ENCODE measurements at regions not wholly inside any gene's neighbourhood (a gene's known extent, or its start where the extent isn't known, plus 50 kb on each side); places are given as distances from the start of the nearest gene placed in this dataset.

GRCh38 chr1:81703756-81704463 lies 96.8 kb upstream of the ADGRL2 start:
- no peak overlapping the region for H3K4me3 Mint-ChIP-seq
- no peaks in the 10 kb centered on the region for H3K27me3 ChIP-seq (ENCODE audit: control insufficient read depth, insufficient read depth, low read length, poor library complexity, severe bottlenecking)
- H3K36me3 ChIP-seq (ENCODE audit: control insufficient read depth, insufficient read depth, low read length), result no peaks in the 10 kb centered on the region
- TF ChIP-seq CTCF (conservative IDR thresholded peaks at IDR 0.05), result no peak
- peak; percentile 43 for DNase-seq
- WGBS, 2 experiments (ENCODE audit: insufficient coverage in 1 of 2, insufficient read length in 1 of 2), result 93 to 97% methylated on average over 4 of the region's 5 CpGs
- H3K27ac Mint-ChIP-seq, result no peak overlapping the region
- peaks cover 15% of the 10 kb centered on the region for H3K4me1 Mint-ChIP-seq
- H3K27me3 Mint-ChIP-seq (ENCODE audit: insufficient read depth), result no peaks in the 10 kb centered on the region
- H3K4me1 ChIP-seq (ENCODE audit: control insufficient read depth, insufficient read depth, low read length), result peaks cover 4% of the 10 kb centered on the region
- no peak overlapping the region for H3K4me3 ChIP-seq (ENCODE audit: low read length)
- H3K36me3 Mint-ChIP-seq (ENCODE audit: low read depth), result no peaks in the 10 kb centered on the region
- no peaks in the 10 kb centered on the region for H3K9me3 ChIP-seq (ENCODE audit: control insufficient read depth, low read length)
- no peak overlapping the region for H3K27ac ChIP-seq (ENCODE audit: low read depth, low read length)
- no peak overlapping the region for H3K9ac ChIP-seq (ENCODE audit: extremely low read depth, low read length, poor library complexity, severe bottlenecking)
- H3K9me3 Mint-ChIP-seq, result no peaks in the 10 kb centered on the region

GRCh38 chr1:81703391-81703755 lies 97.4 kb upstream of the ADGRL2 start:
- DNase-seq, result no peak
- Mint-ChIP-seq H3K27me3 (ENCODE audit: insufficient read depth) (no peaks in the 10 kb centered on the region), H3K4me1 (peaks cover 15% of the 10 kb centered on the region), H3K9me3 (no peaks in the 10 kb centered on the region), H3K4me3 (no peak overlapping the region), H3K36me3 (ENCODE audit: low read depth) (no peaks in the 10 kb centered on the region), H3K27ac (no peak overlapping the region)
- no peak for TF ChIP-seq CTCF (conservative IDR thresholded peaks at IDR 0.05)
- Histone ChIP-seq H3K4me1 (ENCODE audit: control insufficient read depth, insufficient read depth, low read length) (peaks cover 4% of the 10 kb centered on the region), H3K27ac (ENCODE audit: low read depth, low read length) (no peak overlapping the region), H3K36me3 (ENCODE audit: control insufficient read depth, insufficient read depth, low read length) (no peaks in the 10 kb centered on the region), H3K27me3 (ENCODE audit: control insufficient read depth, insufficient read depth, low read length, poor library complexity, severe bottlenecking) (no peaks in the 10 kb centered on the region), H3K9ac (ENCODE audit: extremely low read depth, low read length, poor library complexity, severe bottlenecking) (no peak overlapping the region), H3K9me3 (ENCODE audit: control insufficient read depth, low read length) (no peaks in the 10 kb centered on the region), H3K4me3 (ENCODE audit: low read length) (no peak overlapping the region)
- 95 to 100% methylated on average over 1 to 3 of the region's 3 CpGs for WGBS, 2 experiments (ENCODE audit: insufficient coverage in 1 of 2, insufficient read length in 1 of 2)

GRCh38 chr1:81702903-81703302 lies 97.8 kb upstream of the ADGRL2 start:
- Mint-ChIP-seq H3K27ac (no peak overlapping the region), H3K4me3 (no peak overlapping the region), H3K4me1 (peaks cover 15% of the 10 kb centered on the region), H3K36me3 (ENCODE audit: low read depth) (no peaks in the 10 kb centered on the region), H3K9me3 (no peaks in the 10 kb centered on the region), H3K27me3 (ENCODE audit: insufficient read depth) (no peaks in the 10 kb centered on the region)
- Histone ChIP-seq H3K9ac (ENCODE audit: extremely low read depth, low read length, poor library complexity, severe bottlenecking) (no peak overlapping the region), H3K27ac (ENCODE audit: low read depth, low read length) (no peak overlapping the region), H3K27me3 (ENCODE audit: control insufficient read depth, insufficient read depth, low read length, poor library complexity, severe bottlenecking) (no peaks in the 10 kb centered on the region), H3K4me3 (ENCODE audit: low read length) (no peak overlapping the region), H3K4me1 (ENCODE audit: control insufficient read depth, insufficient read depth, low read length) (peaks cover 4% of the 10 kb centered on the region), H3K36me3 (ENCODE audit: control insufficient read depth, insufficient read depth, low read length) (no peaks in the 10 kb centered on the region), H3K9me3 (ENCODE audit: control insufficient read depth, low read length) (no peaks in the 10 kb centered on the region)
- DNase-seq, result no peak
- no peak for TF ChIP-seq CTCF (conservative IDR thresholded peaks at IDR 0.05)
- WGBS, 2 experiments (ENCODE audit: insufficient coverage in 1 of 2, insufficient read length in 1 of 2), result 96 to 97% methylated on average over 4 of the region's 4 CpGs

All from endodermal cell (in vitro differentiated cells).